ENCODE measurements at regions not wholly inside any gene's neighbourhood (a gene's known extent, or its start where the extent isn't known, plus 50 kb on each side); places are given as distances from the start of the nearest gene placed in this dataset.
"Not testable (repeated sequence)": the region's sequence is repeated elsewhere in the genome, so short reads cannot be mapped to it uniquely, and the experiment has no call there.

- TF ChIP-seq POLR2AphosphoS5 (IDR thresholded peaks at IDR 0.05; ENCODE audit: low read depth, low read length); CTCF (IDR thresholded peaks at IDR 0.05); TAF1 (IDR thresholded peaks at IDR 0.05; ENCODE audit: borderline replicate concordance, low read depth, low read length); GABPA (IDR thresholded peaks at IDR 0.05; ENCODE audit: low read depth); NRF1 (IDR thresholded peaks at IDR 0.05; ENCODE audit: low read depth, low read length); MAX (IDR thresholded peaks at IDR 0.05; ENCODE audit: low read depth): not testable (repeated sequence)
These were observed 71.4 kb upstream of the IL15 start for GRCh38 chr4:141564961-141565360.

Data from SK-N-SH (cell line).